ENCODE measurements at regions not wholly inside any gene's neighbourhood (a gene's known extent, or its start where the extent isn't known, plus 50 kb on each side); places are given as distances from the start of the nearest gene placed in this dataset.

GRCh38 chr14:38770251-38770650, 332.8 kb downstream of the SEC23A start (continued):
- TF ChIP-seq ZNF134 (CRISPR knock-in tag; conservative IDR thresholded peaks at IDR 0.05), result no peak
- TF ChIP-seq ATF7 (IDR thresholded peaks at IDR 0.05), result no peak
- no peak for TF ChIP-seq MTA2 (IDR thresholded peaks at IDR 0.05; ENCODE audit: low read depth)
- TF ChIP-seq, protein P1, sequence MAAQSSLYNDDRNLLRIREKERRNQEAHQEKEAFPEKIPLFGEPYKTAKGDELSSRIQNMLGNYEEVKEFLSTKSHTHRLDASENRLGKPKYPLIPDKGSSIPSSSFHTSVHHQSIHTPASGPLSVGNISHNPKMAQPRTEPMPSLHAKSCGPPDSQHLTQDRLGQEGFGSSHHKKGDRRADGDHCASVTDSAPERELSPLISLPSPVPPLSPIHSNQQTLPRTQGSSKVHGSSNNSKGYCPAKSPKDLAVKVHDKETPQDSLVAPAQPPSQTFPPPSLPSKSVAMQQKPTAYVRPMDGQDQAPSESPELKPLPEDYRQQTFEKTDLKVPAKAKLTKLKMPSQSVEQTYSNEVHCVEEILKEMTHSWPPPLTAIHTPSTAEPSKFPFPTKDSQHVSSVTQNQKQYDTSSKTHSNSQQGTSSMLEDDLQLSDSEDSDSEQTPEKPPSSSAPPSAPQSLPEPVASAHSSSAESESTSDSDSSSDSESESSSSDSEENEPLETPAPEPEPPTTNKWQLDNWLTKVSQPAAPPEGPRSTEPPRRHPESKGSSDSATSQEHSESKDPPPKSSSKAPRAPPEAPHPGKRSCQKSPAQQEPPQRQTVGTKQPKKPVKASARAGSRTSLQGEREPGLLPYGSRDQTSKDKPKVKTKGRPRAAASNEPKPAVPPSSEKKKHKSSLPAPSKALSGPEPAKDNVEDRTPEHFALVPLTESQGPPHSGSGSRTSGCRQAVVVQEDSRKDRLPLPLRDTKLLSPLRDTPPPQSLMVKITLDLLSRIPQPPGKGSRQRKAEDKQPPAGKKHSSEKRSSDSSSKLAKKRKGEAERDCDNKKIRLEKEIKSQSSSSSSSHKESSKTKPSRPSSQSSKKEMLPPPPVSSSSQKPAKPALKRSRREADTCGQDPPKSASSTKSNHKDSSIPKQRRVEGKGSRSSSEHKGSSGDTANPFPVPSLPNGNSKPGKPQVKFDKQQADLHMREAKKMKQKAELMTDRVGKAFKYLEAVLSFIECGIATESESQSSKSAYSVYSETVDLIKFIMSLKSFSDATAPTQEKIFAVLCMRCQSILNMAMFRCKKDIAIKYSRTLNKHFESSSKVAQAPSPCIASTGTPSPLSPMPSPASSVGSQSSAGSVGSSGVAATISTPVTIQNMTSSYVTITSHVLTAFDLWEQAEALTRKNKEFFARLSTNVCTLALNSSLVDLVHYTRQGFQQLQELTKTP (IDR thresholded peaks at IDR 0.05; ENCODE audit: low read depth in 1 of 2, partially characterized antibody in 2 of 2), result no peak
- TF ChIP-seq ZNF324 (CRISPR knock-in tag; IDR thresholded peaks at IDR 0.05), result no peak

- BruUV-seq (replicated peaks), result no TSS peak
- no peak overlapping the region for H2AFZ ChIP-seq (ENCODE audit: low read depth, low read length)
- H3K9me1 ChIP-seq (ENCODE audit: control insufficient read depth, insufficient read depth, low read length), result no peaks in the 10 kb centered on the region
- H4K20me1 ChIP-seq (replicated peaks; ENCODE audit: control insufficient read depth, insufficient read depth, low read length), result no peaks in the 10 kb centered on the region
- TF ChIP-seq KDM5B (IDR thresholded peaks at IDR 0.05; ENCODE audit: insufficient replicate concordance, low read depth, low read length), result no peak
- no peak for TF ChIP-seq GATA2 (CRISPR knock-in tag; IDR thresholded peaks at IDR 0.05)
- no peak for TF ChIP-seq POLR2G (IDR thresholded peaks at IDR 0.05; ENCODE audit: low read depth, low read length)
- TF ChIP-seq PHB (CRISPR knock-in tag; IDR thresholded peaks at IDR 0.05), result no peak
- no peak for TF ChIP-seq CBX8 (IDR thresholded peaks at IDR 0.05; ENCODE audit: borderline replicate concordance, extremely low read depth, low read depth, low read length, poor library complexity, severe bottlenecking)
- DNase-seq (ENCODE audit: extremely low read depth in 1 of 4, low spot score in 3 of 4) (no peak), ATAC-seq (no peak), FAIRE-seq (no peak)
- CTCF ChIA-PET (ENCODE audit: low intra/inter-chr PET ratio), result no interaction called here
- H3K27me3 ChIP-seq (ENCODE audit: control insufficient read depth in 2 of 2, insufficient read depth in 2 of 2, low read length in 2 of 2), result no peaks in the 10 kb centered on the region
- H3K27ac ChIP-seq (ENCODE audit: extremely low read depth, low read depth, low read length), result no peak overlapping the region
- H3K36me3 ChIP-seq (ENCODE audit: control insufficient read depth, insufficient read depth, low read length), result no peaks in the 10 kb centered on the region
- no peak overlapping the region for H3K4me2 ChIP-seq (ENCODE audit: insufficient read depth, low read length)
- in situ Hi-C loops (cut with MboI), result no loop called here
- POLR2A ChIA-PET, result no interaction called here
- intact Hi-C loops (cut with micrococcal nuclease), result no loop called here
- no peak overlapping the region for H3K4me3 ChIP-seq
- H3K9ac ChIP-seq (ENCODE audit: insufficient read depth in 1 of 2, low read depth in 2 of 2, low read length in 2 of 2), result no peak overlapping the region
- H3K9me3 ChIP-seq (replicated peaks; ENCODE audit: control insufficient read depth, insufficient read depth, low read depth, low read length), result no peaks in the 10 kb centered on the region
- H3K4me1 ChIP-seq (replicated peaks in 1 of 2; ENCODE audit: control insufficient read depth in 2 of 2, insufficient read depth in 2 of 2, low read length in 2 of 2), result no peaks in the 10 kb centered on the region
- 0% methylated on average over 2 of the region's 2 CpGs for WGBS (ENCODE audit: insufficient coverage, low coverage, missing lambda C conversion rate)
- H3K79me2 ChIP-seq (ENCODE audit: control insufficient read depth, insufficient read depth, low read length), result no peaks in the 10 kb centered on the region
Measured at GRCh38 chr14:38762845-38763244, 340.2 kb downstream of the SEC23A start.
